ENCODE measurements at regions not wholly inside any gene's neighbourhood (a gene's known extent, or its start where the extent isn't known, plus 50 kb on each side); places are given as distances from the start of the nearest gene placed in this dataset.
"Not testable (repeated sequence)": the region's sequence is repeated elsewhere in the genome, so short reads cannot be mapped to it uniquely, and the experiment has no call there.

- no peak for DNase-seq
Measured at GRCh38 chr16:66085651-66086050, 280.8 kb upstream of the CDH5 start.

GRCh38 chr16:66084731-66085130 is 281.8 kb upstream of the CDH5 start:
- DNase-seq: not testable (repeated sequence)

- DNase-seq: no peak
Measured at GRCh38 chr16:66084306-66084705, 282.2 kb upstream of the CDH5 start.

GRCh38 chr16:66083171-66083570 is 283.3 kb upstream of the CDH5 start:
- DNase-seq: no peak

GRCh38 chr16:66082424-66082823 is 284.1 kb upstream of the CDH5 start:
- DNase-seq: no peak

GRCh38 chr16:66081775-66082366 is 284.6 kb upstream of the CDH5 start:
- peak; percentile 94 for DNase-seq

GRCh38 chr16:66079671-66080334 is 286.7 kb upstream of the CDH5 start:
- DNase-seq: no peak

- DNase-seq: no peak
Measured at GRCh38 chr16:66070140-66070917, 296.2 kb upstream of the CDH5 start.

GRCh38 chr16:66069587-66069986 is 296.9 kb upstream of the CDH5 start:
- DNase-seq: no peak

- DNase-seq: no peak
Measured at GRCh38 chr16:66066404-66066803, 300.1 kb upstream of the CDH5 start.

GRCh38 chr16:66065925-66066324 is 300.6 kb upstream of the CDH5 start:
- no peak for DNase-seq

- DNase-seq: no peak
Measured at GRCh38 chr16:66064801-66065530, 301.5 kb upstream of the CDH5 start.

GRCh38 chr16:66058832-66059231 is 307.7 kb upstream of the CDH5 start:
- DNase-seq: no peak

- DNase-seq: no peak
Measured at GRCh38 chr16:66058172-66058691, 308.3 kb upstream of the CDH5 start.

GRCh38 chr16:66057057-66057456 is 309.4 kb upstream of the CDH5 start:
- no peak for DNase-seq

GRCh38 chr16:66054095-66054494 is 312.4 kb upstream of the CDH5 start:
- no peak for DNase-seq

- no peak for DNase-seq
Measured at GRCh38 chr16:66052745-66053144, 313.7 kb upstream of the CDH5 start.

- DNase-seq: no peak
Measured at GRCh38 chr16:66050991-66051390, 315.5 kb upstream of the CDH5 start.

GRCh38 chr16:66049865-66050264 is 316.6 kb upstream of the CDH5 start:
- no peak for DNase-seq

- no peak for DNase-seq
Measured at GRCh38 chr16:66045626-66046025, 320.9 kb upstream of the CDH5 start.

- DNase-seq: no peak
Measured at GRCh38 chr16:66044556-66044955, 321.9 kb upstream of the CDH5 start.

GRCh38 chr16:66044089-66044488 is 322.4 kb upstream of the CDH5 start:
- DNase-seq: no peak

GRCh38 chr16:66043326-66043725 is 323.2 kb upstream of the CDH5 start:
- DNase-seq: peak; percentile 4
